Calu3 (cell line): ENCODE measurements at regions not wholly inside any gene's neighbourhood (a gene's known extent, or its start where the extent isn't known, plus 50 kb on each side); places are given as distances from the start of the nearest gene placed in this dataset.

Experiments used
- BruUV-seq: library from RNA; stranded (reverse); fragments of 400-500 nt; replicated peaks from 2 replicates; lab custom pipeline; 2021; lab: Mats Ljungman, UMichigan
- CTCF ChIA-PET: fragments of 300-600 bp; sonication (Branson Sonifier 250); formaldehyde crosslinking; loops from one replicate; lab custom pipeline; 2022; ENCODE audit warnings: antibody characterized with exemption; lab: Charles Lee
- DNase-seq: peaks from one replicate; pipeline ENCODE4 v3.0.0; 2022
- H3K27ac Mint-ChIP-seq: one replicate; pipeline ENCODE4 v1.8.0; 2022; ENCODE audit warnings: mixed read lengths; ENCODE audit not compliant: unreplicated experiment
- H3K27me3 Mint-ChIP-seq: one replicate; pipeline ENCODE4 v1.8.0; 2022; ENCODE audit warnings: mixed read lengths; ENCODE audit not compliant: unreplicated experiment
- H3K36me3 Mint-ChIP-seq: one replicate; pipeline ENCODE4 v1.8.0; 2022; ENCODE audit warnings: mild to moderate bottlenecking, moderate library complexity, mixed read lengths; ENCODE audit not compliant: insufficient read depth, unreplicated experiment
- H3K4me1 Mint-ChIP-seq: one replicate; pipeline ENCODE4 v1.8.0; 2022; ENCODE audit warnings: mild to moderate bottlenecking, low read depth, mixed read lengths; ENCODE audit not compliant: unreplicated experiment
- H3K4me3 Mint-ChIP-seq: one replicate; pipeline ENCODE4 v1.8.0; 2022; ENCODE audit warnings: mild to moderate bottlenecking, low read depth, moderate library complexity, mixed read lengths; ENCODE audit not compliant: unreplicated experiment
- H3K9me3 Mint-ChIP-seq: one replicate; pipeline ENCODE4 v1.8.0; 2022; ENCODE audit warnings: low read depth, mixed read lengths; ENCODE audit not compliant: unreplicated experiment
- CTCF ChIP-seq: fragments of 200-600 bp; IDR thresholded peaks from one replicate; pipeline ENCODE4 v1.8.0; 2022; ENCODE audit warnings: antibody characterized with exemption; ENCODE audit not compliant: unreplicated experiment
- intact Hi-C: fragments of 100-400 bp; cut with micrococcal nuclease; formaldehyde crosslinking; loops from one replicate; pipeline ENCODE4 v1.10.0; 2022; ENCODE audit not compliant: unreplicated experiment

- intact Hi-C loops = no loop called here
- H3K9me3 Mint-ChIP-seq = no peaks in the 10 kb centered on the region
- no peak for DNase-seq
- no peak overlapping the region for H3K27ac Mint-ChIP-seq
- no peaks in the 10 kb centered on the region for H3K27me3 Mint-ChIP-seq
- no peaks in the 10 kb centered on the region for H3K36me3 Mint-ChIP-seq
- no TSS peak for BruUV-seq
- H3K4me3 Mint-ChIP-seq = no peak overlapping the region
- TF ChIP-seq CTCF = no peak
- CTCF ChIA-PET = no interaction called here
- peaks cover 8% of the 10 kb centered on the region for H3K4me1 Mint-ChIP-seq
These were observed 126.7 kb downstream of the QPCT start for GRCh38 chr2:37471104-37471503.

- Mint-ChIP-seq H3K36me3 (no peaks in the 10 kb centered on the region), H3K27ac (no peak overlapping the region), H3K4me1 (peaks cover 8% of the 10 kb centered on the region), H3K27me3 (no peaks in the 10 kb centered on the region), H3K9me3 (no peaks in the 10 kb centered on the region), H3K4me3 (no peak overlapping the region)
- intact Hi-C loops = no loop called here
- CTCF ChIA-PET = interaction anchor here (1.0 kb wide), 1 partner anchor 12 kb away, joined by 3 read pairs; no protein-coding TSS in a partner anchor
- TF ChIP-seq CTCF = no peak
- no peak for DNase-seq
- BruUV-seq = no TSS peak
These were observed 127.6 kb downstream of the QPCT start for GRCh38 chr2:37471994-37472393.

GRCh38 chr2:37472959-37473358, 128.5 kb downstream of the QPCT start:
- no peaks in the 10 kb centered on the region for H3K9me3 Mint-ChIP-seq
- H3K27ac Mint-ChIP-seq = no peak overlapping the region
- CTCF ChIA-PET = interaction anchor here (0.5 to 0.6 kb wide), 2 partner anchors 341 to 380 kb away, joined by 3 to 4 read pairs; no protein-coding TSS in a partner anchor

GRCh38 chr2:37476411-37476810, 132.0 kb downstream of the QPCT start:
- CTCF ChIA-PET = no interaction called here
- intact Hi-C loops = no loop called here
- no peak overlapping the region for H3K27ac Mint-ChIP-seq
- TF ChIP-seq CTCF = no peak
- H3K9me3 Mint-ChIP-seq = no peaks in the 10 kb centered on the region
- BruUV-seq = no TSS peak
- DNase-seq = no peak
- no peaks in the 10 kb centered on the region for H3K36me3 Mint-ChIP-seq
- H3K4me3 Mint-ChIP-seq = no peak overlapping the region
- no peaks in the 10 kb centered on the region for H3K27me3 Mint-ChIP-seq
- H3K4me1 Mint-ChIP-seq = peaks cover 8% of the 10 kb centered on the region

More at GRCh38 chr2:37472959-37473358, 128.5 kb downstream of the QPCT start:
- TF ChIP-seq CTCF = no peak
- H3K36me3 Mint-ChIP-seq = no peaks in the 10 kb centered on the region
- intact Hi-C loops = no loop called here
- no peaks in the 10 kb centered on the region for H3K27me3 Mint-ChIP-seq
- peaks cover 8% of the 10 kb centered on the region for H3K4me1 Mint-ChIP-seq
- BruUV-seq = no TSS peak
- no peak overlapping the region for H3K4me3 Mint-ChIP-seq
- peak; percentile 30 for DNase-seq
